Spleen (tissue), 11 donors: ENCODE measurements at regions not wholly inside any gene's neighbourhood (a gene's known extent, or its start where the extent isn't known, plus 50 kb on each side); places are given as distances from the start of the nearest gene placed in this dataset.
A peak's percentile ranks its signal among the peaks of the same experiment; 100 is the strongest.

ENCODE experiments used
- DNase-seq: peaks from one replicate; pipeline ENCODE4 v3.0.0-alpha.2; 2020
- H3K27ac ChIP-seq, 8 donors: fragments of 200-600 bp; sonication (generic) in 7 of 8; 1 replicate in 4 of 8; 2 replicates in 4 of 8; pipeline versions ENCODE4 v1.5.0 to v1.8.0; 2016 to 2021; ENCODE audit warnings: inconsistent platforms in 4 of 8, mild to moderate bottlenecking in 4 of 8, moderate library complexity in 1 of 8
- H3K27me3 ChIP-seq, 7 donors: fragments of 200-600 bp; sonication (generic) in 6 of 7; replicated peaks in 1 of 7; 1 replicate in 4 of 7; 2 replicates in 3 of 7; pipeline versions ENCODE4 v1.5.0 to v1.8.0; 2016 to 2021; ENCODE audit warnings: inconsistent platforms in 3 of 7, mild to moderate bottlenecking in 1 of 7
- H3K36me3 ChIP-seq, 6 donors: fragments of 200-600 bp; sonication (generic) in 5 of 6; 1 replicate in 4 of 6; 2 replicates in 2 of 6; pipeline versions ENCODE4 v1.5.0 to v1.8.0; 2016 to 2021; ENCODE audit warnings: inconsistent platforms in 2 of 6
- H3K4me1 ChIP-seq, 6 donors: fragments of 200-600 bp; sonication (generic) in 5 of 6; 1 replicate in 3 of 6; 2 replicates in 3 of 6; pipeline versions ENCODE4 v1.5.0 to v1.8.0; 2016 to 2021; ENCODE audit warnings: inconsistent platforms in 3 of 6
- H3K4me3 ChIP-seq, 8 donors: fragments of 200-600 bp; sonication (generic) in 7 of 8; 1 replicate in 4 of 8; 2 replicates in 4 of 8; pipeline versions ENCODE4 v1.5.0 to v1.8.0; 2016 to 2021; ENCODE audit warnings: inconsistent platforms in 4 of 8, mild to moderate bottlenecking in 4 of 8, moderate library complexity in 2 of 8
- H3K9me3 ChIP-seq, 8 donors: fragments of 200-600 bp; sonication (generic) in 7 of 8; 1 replicate in 4 of 8; 2 replicates in 4 of 8; pipeline versions ENCODE4 v1.5.0 to v1.8.0; 2016 to 2021; ENCODE audit warnings: inconsistent platforms in 4 of 8
- CTCF ChIP-seq, 11 experiments: fragments of 200-600 bp in 7 of 11; fragments of 450-650 bp in 4 of 11; sonication (generic) in 4 of 11; IDR thresholded peaks in 8 of 11; conservative IDR thresholded peaks in 3 of 11; 1 replicate in 7 of 11; 2 replicates in 4 of 11; pipeline versions ENCODE4 v1.4.0 to v1.8.0; 2016 to 2021; ENCODE audit warnings: antibody characterized with exemption in 11 of 11, inconsistent platforms in 4 of 11, mild to moderate bottlenecking in 1 of 11
- POLR2A ChIP-seq, 3 donors: fragments of 450-650 bp; IDR thresholded peaks; one replicate each; pipeline ENCODE4 v1.5.1; 2017; ENCODE audit warnings: antibody characterized with exemption in 3 of 3, mild to moderate bottlenecking in 1 of 3
- POLR2AphosphoS5 ChIP-seq, 3 donors: sonication (generic); formaldehyde crosslinking; IDR thresholded peaks; one replicate each; pipeline ENCODE4 v1.5.1; 2017; ENCODE audit warnings: antibody characterized with exemption in 3 of 3
- WGBS, 5 donors: extraction: QIAGEN DNeasy Blood & Tissue Kit in 3 of 5; methylation state at CpG; one replicate each; pipeline versions ENCODE4 v1.1.5 to v1.1.7; 2013 to 2018; 5-methylcytosine and 5-hydroxymethylcytosine counted together
- intact Hi-C: fragments of 100-400 bp; cut with DNase I; formaldehyde crosslinking; loops from one replicate; pipeline ENCODE4 v1.15.0; 2023; ENCODE audit warnings: low total_unique reads
- donor health status: healthy with polysubstance abuse.
- donor health status: DM: no; HTN: no; CAD: no; lungs with moderate emphysema.
- donor health status: DM: no; HTN: no; CAD: no.
- donor health status: Bipolar disorder and iron deficiency.
- donor health status: healthy.
- donor health status: DM: no; HTN: no; CAD: no.
- donor health status: DM: yes; HTN: yes; CAD: no.

GRCh38 chr5:93964421-93964820, 223.0 kb upstream of the POU5F2 start:
- intact Hi-C loops: no loop called here
- Histone ChIP-seq H3K9me3 (no peaks in the 10 kb centered on the region), H3K27ac (no peak overlapping the region), H3K4me1 (no peaks in the 10 kb centered on the region), H3K27me3 (no peaks in the 10 kb centered on the region), H3K36me3 (peaks cover 0 to 18% (median 0%) of the 10 kb centered on the region in 6 donors), H3K4me3 (no peak overlapping the region)
- no peak for DNase-seq
- 88 to 96% (median 92%) methylated on average over 1 of the region's 1 CpG for WGBS, 5 donors
- TF ChIP-seq POLR2AphosphoS5 (IDR thresholded peaks at IDR 0.05) (no peak), CTCF (IDR thresholded peaks at IDR 0.05 in 8 of 11, conservative IDR thresholded peaks at IDR 0.05 in 3 of 11) (no peak), POLR2A (IDR thresholded peaks at IDR 0.05) (no peak)

GRCh38 chr5:93960042-93960441, 218.6 kb upstream of the POU5F2 start:
- Histone ChIP-seq H3K4me3 (no peak overlapping the region), H3K27me3 (no peaks in the 10 kb centered on the region), H3K4me1 (no peaks in the 10 kb centered on the region), H3K9me3 (no peaks in the 10 kb centered on the region), H3K36me3 (peaks cover 0 to 49% (median 0%) of the 10 kb centered on the region in 6 donors), H3K27ac (peak overlapping the region in 2 of 8 donors; percentile 32 to 44)
- TF ChIP-seq CTCF (IDR thresholded peaks at IDR 0.05 in 8 of 11, conservative IDR thresholded peaks at IDR 0.05 in 3 of 11) (no peak), POLR2AphosphoS5 (IDR thresholded peaks at IDR 0.05) (no peak), POLR2A (IDR thresholded peaks at IDR 0.05) (no peak)
- intact Hi-C loops: no loop called here
- no peak for DNase-seq
- WGBS, 5 donors: 88 to 97% (median 91%) methylated on average over 3 of the region's 3 CpGs

GRCh38 chr5:93956006-93956405, 214.6 kb upstream of the POU5F2 start:
- peaks cover 0 to 62% (median 0%) of the 10 kb centered on the region in 6 donors for H3K36me3 ChIP-seq
- H3K4me3 ChIP-seq: no peak overlapping the region
- no peaks in the 10 kb centered on the region for H3K9me3 ChIP-seq
- intact Hi-C loops: no loop called here
- TF ChIP-seq POLR2A (IDR thresholded peaks at IDR 0.05) (no peak), POLR2AphosphoS5 (IDR thresholded peaks at IDR 0.05) (no peak), CTCF (IDR thresholded peaks at IDR 0.05 in 8 of 11, conservative IDR thresholded peaks at IDR 0.05 in 3 of 11) (no peak)
- no peaks in the 10 kb centered on the region for H3K27me3 ChIP-seq
- no peak for DNase-seq
- WGBS, 5 donors: 94 to 99% (median 98%) methylated on average over 2 of the region's 2 CpGs
- H3K27ac ChIP-seq: no peak overlapping the region
- H3K4me1 ChIP-seq: no peaks in the 10 kb centered on the region

- Histone ChIP-seq H3K4me3 (no peak overlapping the region), H3K36me3 (peaks cover 0 to 62% (median 0%) of the 10 kb centered on the region in 6 donors), H3K27me3 (no peaks in the 10 kb centered on the region), H3K27ac (no peak overlapping the region), H3K9me3 (peaks cover 0 to 6% (median 0%) of the 10 kb centered on the region in 8 donors), H3K4me1 (no peaks in the 10 kb centered on the region)
- 94 to 98% (median 96%) methylated on average over 5 of the region's 5 CpGs for WGBS, 5 donors
- intact Hi-C loops: no loop called here
- TF ChIP-seq POLR2AphosphoS5 (IDR thresholded peaks at IDR 0.05): no peak
- TF ChIP-seq POLR2A (IDR thresholded peaks at IDR 0.05): no peak
- TF ChIP-seq CTCF (IDR thresholded peaks at IDR 0.05 in 8 of 11, conservative IDR thresholded peaks at IDR 0.05 in 3 of 11): no peak
- DNase-seq: no peak
Observed at GRCh38 chr5:93954421-93955069, 213.1 kb upstream of the POU5F2 start.
